H9 (cell line): ENCODE measurements at regions not wholly inside any gene's neighbourhood (a gene's known extent, or its start where the extent isn't known, plus 50 kb on each side); places are given as distances from the start of the nearest gene placed in this dataset.
"Not testable (repeated sequence)": the region's sequence is repeated elsewhere in the genome, so short reads cannot be mapped to it uniquely, and the experiment has no call there.

ENCODE experiments used
- DNase-seq: peaks from one replicate; pipeline ENCODE4 v3.0.0-alpha.2; 2017
- H2AFZ ChIP-seq: one replicate; pipeline ENCODE4 v1.6.1; 2013; ENCODE audit warnings: mild to moderate bottlenecking, low read length, control low read depth, moderate library complexity
- H2AK5ac ChIP-seq: 2 replicates; pipeline ENCODE4 v1.6.1; 2013; ENCODE audit warnings: low read length, control low read depth, mixed read lengths; ENCODE audit not compliant: insufficient read length
- H2BK120ac ChIP-seq: one replicate; pipeline ENCODE4 v1.6.1; 2013; ENCODE audit warnings: low read depth, mild to moderate bottlenecking, low read length, control low read depth, inconsistent platforms; ENCODE audit not compliant: poor library complexity, severe bottlenecking
- H2BK12ac ChIP-seq: 2 replicates; pipeline ENCODE4 v1.6.1; 2013; ENCODE audit warnings: low read length, control low read depth, mixed read lengths, low read depth; ENCODE audit not compliant: insufficient read length
- H2BK15ac ChIP-seq: 2 replicates; pipeline ENCODE4 v1.6.1; 2013; ENCODE audit warnings: low read depth, low read length, control low read depth
- H2BK20ac ChIP-seq: one replicate; pipeline ENCODE4 v1.6.1; 2013; ENCODE audit warnings: low read depth, mild to moderate bottlenecking, low read length, control low read depth, inconsistent platforms; ENCODE audit not compliant: poor library complexity, severe bottlenecking
- H2BK5ac ChIP-seq: 2 replicates; pipeline ENCODE4 v1.6.1; 2013; ENCODE audit warnings: low read length, control low read depth, mixed read lengths; ENCODE audit not compliant: insufficient read length
- H3K14ac ChIP-seq: 2 replicates; pipeline ENCODE4 v1.6.1; 2013; ENCODE audit warnings: low read length, control low read depth; ENCODE audit not compliant: insufficient read depth
- H3K18ac ChIP-seq: 2 replicates; pipeline ENCODE4 v1.6.1; 2013; ENCODE audit warnings: low read depth, mild to moderate bottlenecking, mixed read lengths, low read length, control low read depth; ENCODE audit not compliant: insufficient read length
- H3K23ac ChIP-seq: 2 replicates; pipeline ENCODE4 v1.6.1; 2013; ENCODE audit warnings: low read length, control low read depth, mixed read lengths, low read depth; ENCODE audit not compliant: insufficient read length
- H3K23me2 ChIP-seq: 2 replicates; pipeline ENCODE4 v1.6.1; 2013; ENCODE audit warnings: low read depth, mild to moderate bottlenecking, mixed read lengths, low read length, control low read depth; ENCODE audit not compliant: insufficient read length, poor library complexity, severe bottlenecking
- H3K27ac ChIP-seq: 2 replicates; pipeline ENCODE4 v1.5.1; 2013; ENCODE audit warnings: low read length, control low read depth, mixed read lengths, low read depth; ENCODE audit not compliant: insufficient read length
- H3K27me3 ChIP-seq: 2 replicates; pipeline ENCODE4 v1.6.1; 2013; ENCODE audit warnings: low read length, control low read depth, inconsistent platforms; ENCODE audit not compliant: insufficient read depth
- H3K4ac ChIP-seq: 2 replicates; pipeline ENCODE4 v1.6.1; 2013; ENCODE audit warnings: low read depth, mild to moderate bottlenecking, control low read depth, inconsistent platforms, low read length, moderate library complexity
- H3K4me1 ChIP-seq: 2 replicates; pipeline ENCODE4 v1.6.1; 2013; ENCODE audit warnings: low read length, control low read depth, inconsistent platforms; ENCODE audit not compliant: insufficient read depth
- H3K4me2 ChIP-seq: 2 replicates; pipeline ENCODE4 v1.6.1; 2013; ENCODE audit warnings: low read length, control low read depth, mixed read lengths; ENCODE audit not compliant: insufficient read length, insufficient read depth
- H3K56ac ChIP-seq: 2 replicates; pipeline ENCODE4 v1.6.1; 2013; ENCODE audit warnings: low read depth, mild to moderate bottlenecking, mixed read lengths, low read length, control low read depth; ENCODE audit not compliant: insufficient read length
- H3K79me1 ChIP-seq: 2 replicates; pipeline ENCODE4 v1.6.1; 2013; ENCODE audit warnings: low read depth, mild to moderate bottlenecking, moderate library complexity, low read length, control low read depth, inconsistent platforms; ENCODE audit not compliant: insufficient read depth, poor library complexity, severe bottlenecking
- H3K79me2 ChIP-seq: 2 replicates; pipeline ENCODE4 v1.6.1; 2013; ENCODE audit warnings: low read length, control low read depth, inconsistent platforms; ENCODE audit not compliant: insufficient read depth
- H3K9ac ChIP-seq: 2 replicates; pipeline ENCODE4 v1.6.1; 2013; ENCODE audit warnings: low read length, control low read depth, mixed read lengths; ENCODE audit not compliant: insufficient read length; ENCODE audit errors: extremely low read depth
- H3K9me3 ChIP-seq: one replicate; pipeline ENCODE4 v1.6.1; 2013; ENCODE audit warnings: low read depth, low read length, inconsistent platforms; ENCODE audit not compliant: control insufficient read depth
- H3T11ph ChIP-seq: one replicate; pipeline ENCODE4 v1.6.1; 2013; ENCODE audit warnings: mild to moderate bottlenecking, low read length, control low read depth, inconsistent platforms
- H4K20me1 ChIP-seq: one replicate; pipeline ENCODE4 v1.6.1; 2013; ENCODE audit not compliant: control insufficient read depth, insufficient read length, insufficient read depth
- H4K5ac ChIP-seq: 2 replicates; pipeline ENCODE4 v1.6.1; 2013; ENCODE audit warnings: low read depth, mild to moderate bottlenecking, mixed read lengths, low read length, control low read depth; ENCODE audit not compliant: insufficient read length
- H4K8ac ChIP-seq: replicated peaks from 2 replicates; pipeline ENCODE4 v1.6.1; 2013; ENCODE audit warnings: low read length, control low read depth, mixed read lengths, low read depth; ENCODE audit not compliant: insufficient read length
- H4K91ac ChIP-seq: 2 replicates; pipeline ENCODE4 v1.6.1; 2013; ENCODE audit warnings: low read depth, mild to moderate bottlenecking, moderate library complexity, mixed read lengths, low read length, control low read depth; ENCODE audit not compliant: insufficient read length
- H3K27ac Mint-ChIP-seq, 3 experiments: 2 replicates in 2 of 3; 3 replicates in 1 of 3; pipeline ENCODE4 v1.8.0; 2020 to 2021; ENCODE audit warnings: mixed read lengths in 3 of 3, mild to moderate bottlenecking in 1 of 3, moderate library complexity in 1 of 3
- H3K27me3 Mint-ChIP-seq: 2 replicates; pipeline ENCODE4 v1.8.0; 2021; ENCODE audit warnings: low read depth, mild to moderate bottlenecking, moderate library complexity, mixed read lengths
- H3K36me3 Mint-ChIP-seq, 3 experiments: 2 replicates in 2 of 3; 3 replicates in 1 of 3; pipeline ENCODE4 v1.8.0; 2020 to 2021; ENCODE audit warnings: low read depth in 3 of 3, mixed read lengths in 3 of 3; ENCODE audit not compliant: insufficient read depth in 1 of 3
- H3K4me1 Mint-ChIP-seq, 2 experiments: 2 replicates each; pipeline ENCODE4 v1.8.0; 2020; ENCODE audit warnings: mixed read lengths in 2 of 2
- H3K4me3 Mint-ChIP-seq, 2 experiments: 2 replicates in 1 of 2; 3 replicates in 1 of 2; pipeline ENCODE4 v1.8.0; 2020 to 2021; ENCODE audit warnings: mild to moderate bottlenecking in 2 of 2, mixed read lengths in 2 of 2, moderate library complexity in 1 of 2
- H3K9me3 Mint-ChIP-seq, 2 experiments: 2 replicates in 1 of 2; 3 replicates in 1 of 2; pipeline ENCODE4 v1.8.0; 2020; ENCODE audit warnings: mild to moderate bottlenecking in 2 of 2, mixed read lengths in 2 of 2, moderate library complexity in 1 of 2
- CTCF ChIP-seq: fragments of 200-600 bp; sonication (generic); conservative IDR thresholded peaks from 3 replicates; pipeline ENCODE4 v1.8.0; 2021; ENCODE audit warnings: antibody characterized with exemption, mild to moderate bottlenecking
- WGBS: extraction: QIAGEN DNeasy Blood & Tissue Kit; methylation state at CpG from one replicate; pipeline ENCODE4 v1.1.7; 2013; ENCODE audit warnings: missing lambda C conversion rate, low lambda C conversion rate, mixed read lengths; ENCODE audit not compliant: insufficient read length; ENCODE audit errors: extremely low coverage; 5-methylcytosine and 5-hydroxymethylcytosine counted together

GRCh38 chrX:3938587-3938986 is 225.1 kb upstream of the PRKX start:
- Histone ChIP-seq H3K23me2 (no peaks in the 10 kb centered on the region), H3T11ph (no peak overlapping the region), H3K4me1 (peaks cover 4% of the 10 kb centered on the region; the same call in 1 of the 2 replicates), H4K91ac (no peak overlapping the region), H3K56ac (no peak overlapping the region), H3K79me1 (no peaks in the 10 kb centered on the region), H3K18ac (no peak overlapping the region), H3K9ac (no peak overlapping the region), H2AFZ (no peak overlapping the region), H4K20me1 (no peaks in the 10 kb centered on the region), H3K23ac (no peak overlapping the region), H3K9me3 (no peaks in the 10 kb centered on the region), H3K27ac (no peak overlapping the region), H2AK5ac (no peak overlapping the region), H4K8ac (peak overlapping the region; percentile 36), H2BK12ac (no peak overlapping the region), H2BK15ac (no peak overlapping the region), H3K4me2 (no peak overlapping the region), H3K27me3 (no peaks in the 10 kb centered on the region), H3K4ac (no peak overlapping the region), H2BK120ac (no peak overlapping the region), H2BK20ac (no peak overlapping the region), H4K5ac (no peak overlapping the region), H3K79me2 (no peaks in the 10 kb centered on the region), H2BK5ac (no peak overlapping the region), H3K14ac (no peak overlapping the region)
- peaks cover 2 to 3% of the 10 kb centered on the region in 2 experiments; a peak in 3 of 5 replicates for H3K9me3 Mint-ChIP-seq
- H3K27me3 Mint-ChIP-seq = no peaks in the 10 kb centered on the region
- no peak overlapping the region for H3K27ac Mint-ChIP-seq
- peaks cover 5% of the 10 kb centered on the region in 2 experiments; a peak in 3 of 4 replicates for H3K4me1 Mint-ChIP-seq
- no peak for TF ChIP-seq CTCF
- 100% methylated on average over 1 of the region's 3 CpGs for WGBS
- DNase-seq = no peak
- peaks cover 0 to 2% (median 0%) of the 10 kb centered on the region in 3 experiments; a peak in 2 of 7 replicates for H3K36me3 Mint-ChIP-seq
- H3K4me3 Mint-ChIP-seq = no peak overlapping the region

GRCh38 chrX:3935196-3935595 is 221.7 kb upstream of the PRKX start:
- not testable (repeated sequence) for H3K79me2 ChIP-seq, H3K4me3 Mint-ChIP-seq, H2BK12ac ChIP-seq, H3K4me1 Mint-ChIP-seq, H2BK15ac ChIP-seq, H3K18ac ChIP-seq, H3K23ac ChIP-seq, H3K9ac ChIP-seq, DNase-seq, H3K4me2 ChIP-seq, H3K9me3 Mint-ChIP-seq, H2BK120ac ChIP-seq, H3K9me3 ChIP-seq, H3K27ac Mint-ChIP-seq, H2AK5ac ChIP-seq, H3K4ac ChIP-seq, H3K27ac ChIP-seq, H4K91ac ChIP-seq, H3K79me1 ChIP-seq, H3K23me2 ChIP-seq, H3K56ac ChIP-seq, H2AFZ ChIP-seq, H3T11ph ChIP-seq, H3K27me3 ChIP-seq, H3K4me1 ChIP-seq, H4K20me1 ChIP-seq, H2BK20ac ChIP-seq, H3K27me3 Mint-ChIP-seq, H4K8ac ChIP-seq, H4K5ac ChIP-seq, H3K14ac ChIP-seq, H2BK5ac ChIP-seq, H3K36me3 Mint-ChIP-seq
- no CpG with 5 or more reads among the region's 4 CpGs for WGBS
